ENCODE measurements at regions not wholly inside any gene's neighbourhood (a gene's known extent, or its start where the extent isn't known, plus 50 kb on each side); places are given as distances from the start of the nearest gene placed in this dataset.

DNA sequence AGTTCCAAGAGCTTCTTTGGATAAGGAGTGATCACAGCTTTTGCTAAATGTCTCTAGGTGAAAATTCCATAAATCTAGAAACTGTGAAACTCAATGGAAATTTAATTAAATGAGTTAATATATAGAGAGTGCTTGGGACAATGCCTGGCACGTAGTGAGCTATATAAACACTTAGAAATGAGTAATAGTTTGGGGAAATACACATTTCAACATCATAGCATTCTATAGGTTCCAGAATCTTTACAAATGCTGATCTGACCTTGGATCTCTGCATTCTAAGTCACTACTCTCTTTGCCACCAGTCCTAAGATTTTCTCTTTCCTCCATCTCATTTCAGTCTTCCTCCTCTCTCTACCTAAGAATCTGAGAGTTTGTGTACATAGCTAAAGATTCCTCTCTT lies 175.6 kb downstream of the SOX9 start:
- H3K27me3 Mint-ChIP-seq = no peaks in the 10 kb centered on the region
- H3K36me3 Mint-ChIP-seq = no peaks in the 10 kb centered on the region

DNA sequence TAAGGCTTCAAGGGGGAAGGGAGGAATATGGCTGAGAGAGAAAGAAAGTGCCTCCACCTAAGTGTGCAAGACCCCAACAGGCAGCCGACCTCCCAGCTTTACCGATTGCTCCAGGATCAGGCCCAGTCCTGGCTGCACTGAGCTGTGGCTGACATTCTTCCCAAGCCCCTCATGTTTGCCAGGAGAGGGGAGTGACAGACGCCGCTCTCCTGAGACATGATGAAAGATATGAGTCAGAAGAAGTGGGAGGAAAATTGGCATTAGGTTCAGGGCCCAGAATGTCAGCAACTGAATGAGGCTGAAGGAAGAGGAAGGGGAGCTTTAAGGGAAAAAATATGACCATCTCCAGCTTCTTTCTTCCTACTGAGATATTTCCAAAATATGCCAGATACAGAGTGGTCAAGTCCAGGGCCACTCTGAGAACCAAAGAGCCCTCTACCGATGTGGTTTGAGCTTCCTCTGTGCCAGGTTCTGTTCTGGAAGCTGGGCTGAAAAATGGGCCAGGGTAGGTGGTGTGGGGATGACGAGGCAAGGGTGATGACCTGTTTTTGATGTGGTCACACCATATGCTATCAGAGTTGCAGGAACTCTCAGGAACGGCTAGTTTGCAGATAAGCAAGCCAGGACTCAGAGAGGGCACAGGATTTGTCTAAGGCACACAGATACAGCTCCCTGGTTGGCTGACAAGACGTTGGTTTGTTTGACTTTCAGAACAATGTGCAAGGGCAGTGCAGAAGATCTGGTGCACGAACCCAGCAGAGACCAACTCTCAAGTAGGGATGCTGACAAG lies 176.7 kb downstream of the SOX9 start:
- Mint-ChIP-seq H3K9me3 (ENCODE audit: low read depth) (no peaks in the 10 kb centered on the region), H3K36me3 (no peaks in the 10 kb centered on the region), H3K4me1 (ENCODE audit: low read depth) (no peaks in the 10 kb centered on the region)

More for the DNA sequence above, 175.6 kb downstream of the SOX9 start:
- Mint-ChIP-seq H3K9me3 (ENCODE audit: low read depth) (no peaks in the 10 kb centered on the region), H3K27ac (no peak overlapping the region), H3K4me1 (ENCODE audit: low read depth) (no peaks in the 10 kb centered on the region), H3K4me3 (no peak overlapping the region)

GRCh38 chr17:72299100-72299499 lies 178.3 kb downstream of the SOX9 start:
- Mint-ChIP-seq H3K4me3 (no peak overlapping the region), H3K27ac (no peak overlapping the region), H3K36me3 (no peaks in the 10 kb centered on the region), H3K4me1 (ENCODE audit: low read depth) (no peaks in the 10 kb centered on the region), H3K9me3 (ENCODE audit: low read depth) (no peaks in the 10 kb centered on the region), H3K27me3 (no peaks in the 10 kb centered on the region)

More for the DNA sequence above, 176.7 kb downstream of the SOX9 start:
- H3K27me3 Mint-ChIP-seq = no peaks in the 10 kb centered on the region
- no peak overlapping the region for H3K4me3 Mint-ChIP-seq
- no peak overlapping the region for H3K27ac Mint-ChIP-seq

- no peak overlapping the region for H3K4me3 Mint-ChIP-seq
- H3K36me3 Mint-ChIP-seq = no peaks in the 10 kb centered on the region
- H3K27me3 Mint-ChIP-seq = no peaks in the 10 kb centered on the region
- H3K9me3 Mint-ChIP-seq (ENCODE audit: low read depth) = no peaks in the 10 kb centered on the region
- no peak overlapping the region for H3K27ac Mint-ChIP-seq
- no peaks in the 10 kb centered on the region for H3K4me1 Mint-ChIP-seq (ENCODE audit: low read depth)
These were observed 178.8 kb downstream of the SOX9 start for GRCh38 chr17:72299592-72299991.

DNA sequence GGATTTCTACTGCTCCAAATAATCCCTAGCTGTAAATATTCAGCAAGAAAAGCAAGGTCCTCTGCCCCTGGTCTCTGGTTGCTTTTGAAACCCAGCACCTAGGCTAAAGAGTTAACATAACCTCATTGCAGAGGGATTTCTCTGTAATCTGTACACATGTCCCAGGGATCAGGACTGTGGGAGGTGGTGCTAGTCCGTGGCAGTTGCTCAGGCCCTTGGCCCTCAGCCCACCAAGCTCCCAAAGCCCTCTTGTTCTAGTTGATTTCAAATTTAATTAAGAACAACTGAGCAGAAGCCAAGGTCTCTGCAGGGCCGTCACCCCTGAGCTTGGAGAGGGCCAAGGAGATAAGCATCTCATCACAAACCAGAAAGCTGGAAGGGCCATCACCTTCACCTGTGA lies 181.1 kb downstream of the SOX9 start:
- no peak overlapping the region for H3K4me3 Mint-ChIP-seq
- H3K9me3 Mint-ChIP-seq (ENCODE audit: low read depth) = no peaks in the 10 kb centered on the region
- H3K36me3 Mint-ChIP-seq = no peaks in the 10 kb centered on the region
- peaks cover 2% of the 10 kb centered on the region for H3K27me3 Mint-ChIP-seq
- H3K27ac Mint-ChIP-seq = no peak overlapping the region
- H3K4me1 Mint-ChIP-seq (ENCODE audit: low read depth) = no peaks in the 10 kb centered on the region

DNA sequence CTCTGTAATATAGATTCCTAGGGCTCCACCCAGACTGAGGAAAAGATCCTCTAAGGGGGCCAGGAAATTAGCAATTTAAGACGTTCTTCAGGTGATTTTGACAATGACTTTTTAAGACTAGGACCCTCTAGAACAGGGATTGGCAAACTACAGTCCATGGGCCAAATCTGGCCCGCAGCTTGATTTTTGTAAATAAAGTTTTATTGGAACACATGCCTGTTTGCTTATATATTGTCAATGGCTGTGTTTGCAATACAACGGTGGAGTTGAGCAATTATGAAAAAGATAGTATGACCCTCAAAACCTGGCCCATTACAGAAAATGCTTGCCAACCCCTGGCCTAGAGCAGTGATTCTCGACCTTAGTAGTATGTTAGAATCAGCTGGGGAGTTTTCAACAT lies 181.9 kb downstream of the SOX9 start:
- Mint-ChIP-seq H3K36me3 (no peaks in the 10 kb centered on the region), H3K27ac (no peak overlapping the region), H3K9me3 (ENCODE audit: low read depth) (no peaks in the 10 kb centered on the region), H3K4me3 (no peak overlapping the region), H3K4me1 (ENCODE audit: low read depth) (no peaks in the 10 kb centered on the region), H3K27me3 (peaks cover 3% of the 10 kb centered on the region)

DNA sequence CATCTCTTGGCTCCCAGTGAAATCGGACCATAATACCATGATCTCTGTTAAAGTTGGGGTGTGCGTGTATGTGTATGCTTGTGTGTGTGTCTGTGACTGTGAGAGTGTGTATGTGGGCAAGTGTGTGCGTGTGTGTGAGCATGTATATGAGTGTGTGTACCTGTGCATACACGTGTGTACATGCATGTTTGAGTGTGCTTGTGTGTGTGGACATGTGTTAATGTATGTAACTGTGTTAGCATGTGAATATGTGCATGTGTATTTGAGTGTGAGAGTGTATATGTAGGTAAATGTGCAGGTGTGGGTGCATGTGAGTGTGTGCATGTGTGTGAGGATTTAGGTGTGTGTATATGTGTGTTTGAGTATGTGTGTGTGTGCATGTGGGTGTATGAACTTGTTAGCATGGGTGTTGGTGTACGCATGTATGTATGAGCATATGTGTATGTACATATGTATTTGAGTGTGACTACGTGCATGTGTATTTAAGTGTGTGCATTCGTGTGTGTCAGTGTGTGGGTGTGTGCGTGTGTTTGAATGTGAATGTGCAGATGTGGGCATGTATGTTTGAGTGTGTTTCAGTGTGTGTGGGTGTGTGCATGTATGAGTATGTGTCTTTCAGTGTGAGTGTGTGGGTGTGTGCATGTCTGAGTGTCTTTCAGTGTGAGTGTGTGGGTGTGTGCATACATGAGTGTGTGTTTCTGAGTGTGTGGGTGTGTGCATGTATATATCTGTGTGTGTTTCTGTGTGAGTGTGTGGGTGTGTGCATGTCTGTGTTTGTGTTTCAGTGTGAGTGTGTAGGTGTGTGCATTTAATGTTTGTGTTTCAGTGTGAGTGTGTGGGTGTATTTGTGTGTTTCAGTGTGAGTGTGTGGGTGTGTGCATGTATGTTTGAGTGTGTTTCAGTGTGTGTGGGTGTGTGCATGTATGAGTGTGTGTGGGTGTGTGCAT lies 183.2 kb downstream of the SOX9 start:
- Mint-ChIP-seq H3K36me3 (no peaks in the 10 kb centered on the region), H3K27me3 (peaks cover 3% of the 10 kb centered on the region), H3K4me1 (ENCODE audit: low read depth) (no peaks in the 10 kb centered on the region), H3K27ac (no peak overlapping the region), H3K9me3 (ENCODE audit: low read depth) (no peaks in the 10 kb centered on the region), H3K4me3 (no peak overlapping the region)

- H3K27me3 Mint-ChIP-seq = peaks cover 3% of the 10 kb centered on the region
- H3K27ac Mint-ChIP-seq = no peak overlapping the region
- H3K4me3 Mint-ChIP-seq = no peak overlapping the region
- H3K9me3 Mint-ChIP-seq (ENCODE audit: low read depth) = no peaks in the 10 kb centered on the region
- H3K4me1 Mint-ChIP-seq (ENCODE audit: low read depth) = no peaks in the 10 kb centered on the region
- H3K36me3 Mint-ChIP-seq = no peaks in the 10 kb centered on the region
These were observed 184.0 kb downstream of the SOX9 start for GRCh38 chr17:72304859-72305258.

DNA sequence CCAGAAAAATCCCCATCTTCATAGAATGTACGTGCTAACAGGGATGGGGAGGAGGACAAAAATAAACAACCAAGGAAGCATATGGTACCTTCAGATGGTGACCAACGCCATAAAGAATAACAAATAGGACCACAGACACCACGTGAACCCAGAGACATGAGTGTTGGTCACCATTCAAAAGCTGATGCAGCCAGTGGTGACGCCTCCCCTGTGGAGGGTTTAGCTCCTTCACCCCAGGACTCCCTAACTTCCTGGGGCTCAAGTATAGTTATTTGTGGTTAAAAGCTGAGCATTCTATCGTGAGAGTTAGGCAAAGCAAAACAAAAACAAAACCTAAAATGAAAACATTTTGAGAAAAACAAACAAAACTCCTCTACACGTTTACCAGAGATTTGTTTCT lies 184.7 kb downstream of the SOX9 start:
- Mint-ChIP-seq H3K36me3 (no peaks in the 10 kb centered on the region), H3K27me3 (peaks cover 3% of the 10 kb centered on the region), H3K27ac (no peak overlapping the region), H3K4me1 (ENCODE audit: low read depth) (no peaks in the 10 kb centered on the region), H3K4me3 (no peak overlapping the region), H3K9me3 (ENCODE audit: low read depth) (no peaks in the 10 kb centered on the region)

DNA sequence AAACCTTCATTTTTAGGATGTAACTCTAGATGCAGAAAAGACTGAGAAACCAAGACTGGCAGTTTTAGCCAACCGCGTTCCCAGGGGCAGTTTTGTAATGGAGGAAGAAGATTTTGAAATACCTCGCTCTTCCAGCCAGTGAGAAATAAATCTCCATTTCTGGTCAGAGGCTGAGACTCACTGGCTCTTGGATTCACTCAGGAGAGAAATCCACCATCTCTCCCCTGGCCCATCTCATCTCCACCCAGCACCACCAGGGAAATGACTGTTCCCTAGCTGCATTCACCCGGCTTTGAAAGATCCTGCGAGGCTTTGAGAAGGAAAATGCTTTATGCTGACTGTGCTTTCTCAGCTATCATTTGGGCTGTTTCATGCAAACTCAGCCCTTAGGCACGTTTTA lies 185.2 kb downstream of the SOX9 start:
- Mint-ChIP-seq H3K36me3 (no peaks in the 10 kb centered on the region), H3K9me3 (ENCODE audit: low read depth) (no peaks in the 10 kb centered on the region), H3K27me3 (peaks cover 3% of the 10 kb centered on the region), H3K4me1 (ENCODE audit: low read depth) (no peaks in the 10 kb centered on the region), H3K27ac (no peak overlapping the region), H3K4me3 (no peak overlapping the region)

- Mint-ChIP-seq H3K27ac (no peak overlapping the region), H3K36me3 (no peaks in the 10 kb centered on the region), H3K4me3 (no peak overlapping the region), H3K4me1 (ENCODE audit: low read depth) (no peaks in the 10 kb centered on the region), H3K27me3 (peaks cover 3% of the 10 kb centered on the region), H3K9me3 (ENCODE audit: low read depth) (no peaks in the 10 kb centered on the region)
These were observed 187.0 kb downstream of the SOX9 start for GRCh38 chr17:72307836-72308235.

DNA sequence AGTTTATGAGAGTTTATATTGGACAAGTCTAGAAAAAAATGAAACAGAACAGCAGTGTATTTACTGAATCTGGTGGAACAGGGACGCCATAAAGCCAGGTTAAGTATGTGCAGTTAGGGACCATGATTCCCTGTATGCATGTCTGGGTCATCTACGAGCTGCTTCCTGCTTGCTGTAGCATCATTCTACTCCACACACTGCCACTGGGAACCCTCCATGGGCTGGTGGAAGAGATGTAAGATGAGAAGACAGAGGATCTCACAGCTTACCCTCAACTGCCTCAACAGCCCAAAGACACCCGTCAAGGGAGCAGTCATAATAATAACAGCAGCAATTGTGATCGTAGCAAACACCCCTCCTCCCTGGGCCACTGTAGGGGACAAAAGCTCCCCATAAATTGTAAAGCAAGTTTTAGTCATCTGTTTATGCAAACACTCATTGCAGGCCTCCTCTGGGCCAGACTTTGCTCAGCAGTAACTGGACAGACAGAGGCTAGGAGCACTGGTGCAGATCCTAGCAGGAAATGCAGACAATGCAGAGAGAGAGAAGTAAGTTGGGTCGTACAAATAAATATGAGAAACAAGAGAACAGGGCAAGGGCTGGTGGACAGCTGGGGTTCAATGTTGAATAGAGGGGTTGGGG lies 188.0 kb downstream of the SOX9 start:
- no peak overlapping the region for H3K4me3 Mint-ChIP-seq
- no peak overlapping the region for H3K27ac Mint-ChIP-seq
- H3K36me3 Mint-ChIP-seq = no peaks in the 10 kb centered on the region
- H3K4me1 Mint-ChIP-seq (ENCODE audit: low read depth) = no peaks in the 10 kb centered on the region
- no peaks in the 10 kb centered on the region for H3K9me3 Mint-ChIP-seq (ENCODE audit: low read depth)
- H3K27me3 Mint-ChIP-seq = peaks cover 3% of the 10 kb centered on the region

DNA sequence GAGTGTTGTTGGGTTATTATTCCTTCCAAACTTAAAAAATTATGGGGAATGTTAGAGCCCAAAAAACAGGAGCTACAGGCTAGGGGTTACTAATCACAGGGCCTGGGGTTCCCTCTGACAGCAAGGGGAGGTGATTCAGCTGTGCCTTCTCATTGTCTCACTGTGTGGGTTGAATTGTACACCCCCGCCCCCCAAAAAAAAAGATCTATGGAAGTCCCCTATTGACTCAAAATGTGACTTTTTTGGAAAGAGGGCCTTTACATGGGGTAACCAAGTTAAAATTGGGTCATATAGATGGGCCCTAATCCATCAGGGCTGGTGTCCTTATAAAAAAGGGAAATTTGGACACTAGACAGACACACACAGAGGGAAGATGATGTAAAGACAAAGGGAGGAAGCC lies 190.2 kb downstream of the SOX9 start:
- Mint-ChIP-seq H3K27me3 (peaks cover 3% of the 10 kb centered on the region), H3K4me1 (ENCODE audit: low read depth) (no peaks in the 10 kb centered on the region), H3K27ac (no peak overlapping the region), H3K36me3 (no peaks in the 10 kb centered on the region), H3K9me3 (ENCODE audit: low read depth) (no peaks in the 10 kb centered on the region), H3K4me3 (no peak overlapping the region)

DNA sequence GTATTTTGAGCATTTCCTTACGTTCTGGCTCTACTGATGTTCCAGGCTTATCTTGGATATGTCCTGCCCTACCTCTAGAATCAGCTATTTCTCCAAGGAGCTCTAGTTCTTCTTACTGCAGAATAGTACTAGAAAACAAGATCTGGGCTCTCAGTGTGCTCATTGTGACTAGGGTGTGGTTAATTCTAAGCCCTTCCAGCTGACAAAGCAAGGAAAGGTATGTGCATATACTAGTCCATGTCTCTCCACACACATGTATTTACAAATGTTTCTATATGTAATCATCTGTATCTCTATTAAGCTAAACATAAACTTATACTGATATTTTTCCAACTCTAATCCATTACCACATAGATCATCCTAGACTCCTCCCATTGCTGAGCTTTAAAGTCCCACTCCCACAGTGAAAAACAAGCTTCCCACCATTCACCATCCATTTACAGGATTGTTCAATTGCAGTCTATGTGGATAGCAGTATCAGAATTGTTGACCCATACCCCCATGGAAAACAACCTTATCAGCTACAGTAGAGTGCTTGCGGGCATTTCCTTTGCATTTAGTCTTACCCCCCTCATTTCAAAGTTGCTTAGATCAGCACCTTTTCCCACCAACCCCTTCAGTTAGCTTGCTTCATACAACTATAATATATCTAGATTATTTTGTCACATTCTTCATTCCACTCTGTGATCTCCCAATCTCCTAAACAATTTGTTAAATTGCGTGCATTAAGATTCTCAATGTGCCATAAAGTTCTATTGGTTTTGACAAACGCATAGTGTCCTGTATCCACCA lies 194.5 kb downstream of the SOX9 start:
- Mint-ChIP-seq H3K4me3 (no peak overlapping the region), H3K27me3 (peaks cover 3% of the 10 kb centered on the region), H3K4me1 (ENCODE audit: low read depth) (no peaks in the 10 kb centered on the region), H3K36me3 (no peaks in the 10 kb centered on the region), H3K9me3 (ENCODE audit: low read depth) (no peaks in the 10 kb centered on the region), H3K27ac (no peak overlapping the region)

Measured in activated naive CD8-positive, alpha-beta T cell (primary cell).